ENCODE measurements at regions not wholly inside any gene's neighbourhood (a gene's known extent, or its start where the extent isn't known, plus 50 kb on each side); places are given as distances from the start of the nearest gene placed in this dataset.

DNA sequence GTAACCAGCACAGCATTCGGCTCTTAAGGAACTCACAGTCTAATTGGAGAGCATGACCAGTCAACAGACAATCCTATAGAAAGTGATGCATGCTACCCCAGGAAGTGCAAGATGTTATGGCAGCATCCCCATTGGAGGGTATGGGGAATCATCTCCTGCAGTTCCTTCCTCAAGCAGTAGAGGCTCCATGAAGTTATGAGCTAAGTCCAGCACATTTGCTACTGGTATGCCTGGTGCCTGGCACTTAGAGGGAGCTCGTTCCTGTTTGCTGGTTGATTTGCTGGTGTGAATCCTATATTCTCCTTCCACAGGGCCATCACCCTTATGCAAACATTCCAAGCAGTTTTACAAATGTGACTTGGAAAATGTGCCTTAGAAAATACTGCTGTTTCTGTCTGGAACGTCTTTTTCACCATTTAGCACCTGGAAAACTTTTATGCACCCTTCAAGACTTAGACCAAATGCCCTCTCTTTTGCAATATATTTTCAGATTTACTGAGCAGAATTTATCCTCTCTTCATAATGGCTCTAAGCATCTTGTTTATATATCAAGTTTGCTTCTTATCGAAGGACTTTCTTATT is 136.1 kb upstream of the WSCD2 start:
- H4K20me1 ChIP-seq (ENCODE audit: insufficient read depth, low read length): no peaks in the 10 kb centered on the region
- intact Hi-C loops (cut with micrococcal nuclease; ENCODE audit: unreplicated experiment): loop anchor here (5.0 to 10.0 kb wide), 2 partner anchors 192 to 519 kb away; no protein-coding TSS in a partner anchor
- no TSS peak for BruUV-seq (replicated peaks)
- ChIA-PET CTCF (ENCODE audit: unreplicated experiment) (interaction anchor here (0.6 kb wide), 1 partner anchor 323 kb away, joined by 3 read pairs; no protein-coding TSS in a partner anchor), POLR2A (interaction anchor here (1.1 kb wide), 1 partner anchor 189 kb away, joined by 4 read pairs; no protein-coding TSS in a partner anchor)
- H3K36me3 ChIP-seq (ENCODE audit: insufficient read depth, low read length): no peaks in the 10 kb centered on the region
- H3K4me2 ChIP-seq (ENCODE audit: low read length): no peak overlapping the region
- TF ChIP-seq, protein P1, sequence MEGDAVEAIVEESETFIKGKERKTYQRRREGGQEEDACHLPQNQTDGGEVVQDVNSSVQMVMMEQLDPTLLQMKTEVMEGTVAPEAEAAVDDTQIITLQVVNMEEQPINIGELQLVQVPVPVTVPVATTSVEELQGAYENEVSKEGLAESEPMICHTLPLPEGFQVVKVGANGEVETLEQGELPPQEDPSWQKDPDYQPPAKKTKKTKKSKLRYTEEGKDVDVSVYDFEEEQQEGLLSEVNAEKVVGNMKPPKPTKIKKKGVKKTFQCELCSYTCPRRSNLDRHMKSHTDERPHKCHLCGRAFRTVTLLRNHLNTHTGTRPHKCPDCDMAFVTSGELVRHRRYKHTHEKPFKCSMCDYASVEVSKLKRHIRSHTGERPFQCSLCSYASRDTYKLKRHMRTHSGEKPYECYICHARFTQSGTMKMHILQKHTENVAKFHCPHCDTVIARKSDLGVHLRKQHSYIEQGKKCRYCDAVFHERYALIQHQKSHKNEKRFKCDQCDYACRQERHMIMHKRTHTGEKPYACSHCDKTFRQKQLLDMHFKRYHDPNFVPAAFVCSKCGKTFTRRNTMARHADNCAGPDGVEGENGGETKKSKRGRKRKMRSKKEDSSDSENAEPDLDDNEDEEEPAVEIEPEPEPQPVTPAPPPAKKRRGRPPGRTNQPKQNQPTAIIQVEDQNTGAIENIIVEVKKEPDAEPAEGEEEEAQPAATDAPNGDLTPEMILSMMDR (conservative IDR thresholded peaks at IDR 0.05; ENCODE audit: low read length): peak; percentile 62
- TF ChIP-seq EZH2phosphoT487 (IDR thresholded peaks at IDR 0.05; ENCODE audit: borderline replicate concordance, low read depth, low read length): no peak
- H2AFZ ChIP-seq (ENCODE audit: low read length): no peak overlapping the region
- peak; percentile 40 for DNase-seq (ENCODE audit: low spot score)
- no peaks in the 10 kb centered on the region for H3K9me3 ChIP-seq (ENCODE audit: low read length)
- H3K4me1 ChIP-seq (ENCODE audit: insufficient read depth, low read length, poor library complexity, severe bottlenecking): no peaks in the 10 kb centered on the region
- H3K27ac ChIP-seq (ENCODE audit: low read depth, low read length, poor library complexity, severe bottlenecking): no peak overlapping the region
- H3K79me2 ChIP-seq (ENCODE audit: insufficient read depth, low read depth, low read length): no peaks in the 10 kb centered on the region
- H3K4me3 ChIP-seq (ENCODE audit: low read depth, low read length, poor library complexity, severe bottlenecking): no peak overlapping the region
- H3K9me2 ChIP-seq (ENCODE audit: insufficient read depth, low read length): no peaks in the 10 kb centered on the region

DNA sequence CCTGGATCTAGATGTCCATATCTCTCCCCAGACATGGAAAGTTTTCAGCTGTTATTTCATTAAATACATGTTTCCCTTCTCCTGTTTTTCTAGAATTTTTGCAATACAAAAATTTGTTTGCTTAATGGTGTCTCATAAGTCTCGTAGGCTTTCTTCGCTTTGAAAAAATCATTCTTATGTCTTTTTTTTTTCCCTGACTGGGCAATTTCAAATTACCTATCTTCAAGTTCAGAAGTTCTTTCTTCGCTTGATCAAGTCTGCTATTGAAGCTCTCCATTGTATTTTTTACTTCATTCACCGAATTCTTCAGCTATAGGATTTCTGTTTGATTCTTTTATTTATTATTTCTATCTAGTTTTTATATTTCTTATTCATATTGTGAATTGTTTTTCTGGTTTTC is 130.2 kb upstream of the WSCD2 start:
- CTCF ChIA-PET (ENCODE audit: unreplicated experiment): no interaction called here
- no TSS peak for BruUV-seq (replicated peaks)
- H3K79me2 ChIP-seq (ENCODE audit: insufficient read depth, low read depth, low read length): no peaks in the 10 kb centered on the region
- no peaks in the 10 kb centered on the region for H4K20me1 ChIP-seq (ENCODE audit: insufficient read depth, low read length)
- H3K4me1 ChIP-seq (ENCODE audit: insufficient read depth, low read length, poor library complexity, severe bottlenecking): no peaks in the 10 kb centered on the region
- no peaks in the 10 kb centered on the region for H3K9me2 ChIP-seq (ENCODE audit: insufficient read depth, low read length)
- no peak overlapping the region for H3K27ac ChIP-seq (ENCODE audit: low read depth, low read length, poor library complexity, severe bottlenecking)
- no peak for DNase-seq (ENCODE audit: low spot score)
- POLR2A ChIA-PET: interaction anchor here (0.6 to 0.7 kb wide), 3 partner anchors 9 to 179 kb away, joined by 3 to 4 read pairs (median 3); no protein-coding TSS in a partner anchor
- no peak overlapping the region for H2AFZ ChIP-seq (ENCODE audit: low read length)
- intact Hi-C loops (cut with micrococcal nuclease; ENCODE audit: unreplicated experiment): loop anchor here (10.0 kb wide), 1 partner anchor 186 kb away; no protein-coding TSS in a partner anchor
- no peak for TF ChIP-seq EZH2phosphoT487 (IDR thresholded peaks at IDR 0.05; ENCODE audit: borderline replicate concordance, low read depth, low read length)
- TF ChIP-seq, protein P1 (conservative IDR thresholded peaks at IDR 0.05; ENCODE audit: low read length): no peak
- H3K36me3 ChIP-seq (ENCODE audit: insufficient read depth, low read length): no peaks in the 10 kb centered on the region
- no peak overlapping the region for H3K4me3 ChIP-seq (ENCODE audit: low read depth, low read length, poor library complexity, severe bottlenecking)
- H3K4me2 ChIP-seq (ENCODE audit: low read length): no peak overlapping the region
- H3K9me3 ChIP-seq (ENCODE audit: low read length): no peaks in the 10 kb centered on the region

DNA sequence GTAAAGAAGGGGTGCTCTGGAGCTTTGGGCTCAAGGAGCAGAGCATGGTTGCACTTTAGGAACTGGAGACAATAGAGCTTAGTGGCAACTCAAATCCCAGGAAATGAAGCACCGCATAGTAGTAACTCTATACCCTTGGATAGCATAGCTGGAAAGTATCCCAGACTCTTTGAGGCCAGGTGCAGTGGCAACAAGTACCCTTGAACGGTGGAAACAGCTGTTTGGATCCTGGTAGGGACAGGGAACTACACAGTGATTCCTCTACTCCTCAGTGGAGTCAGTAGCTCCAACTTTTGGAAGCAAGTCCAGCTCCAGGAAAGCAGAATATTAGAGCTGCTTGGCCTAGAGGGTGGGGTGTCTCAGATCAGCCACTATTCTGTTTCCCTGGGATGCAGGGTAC is 129.0 kb upstream of the WSCD2 start:
- H3K79me2 ChIP-seq (ENCODE audit: insufficient read depth, low read depth, low read length): no peaks in the 10 kb centered on the region
- H3K4me3 ChIP-seq (ENCODE audit: low read depth, low read length, poor library complexity, severe bottlenecking): no peak overlapping the region
- CTCF ChIA-PET (ENCODE audit: unreplicated experiment): no interaction called here
- H2AFZ ChIP-seq (ENCODE audit: low read length): no peak overlapping the region
- intact Hi-C loops (cut with micrococcal nuclease; ENCODE audit: unreplicated experiment): loop anchor here (10.0 kb wide), 1 partner anchor 465 kb away; no protein-coding TSS in a partner anchor
- BruUV-seq (replicated peaks): no TSS peak
- no peaks in the 10 kb centered on the region for H3K9me2 ChIP-seq (ENCODE audit: insufficient read depth, low read length)
- H3K9me3 ChIP-seq (ENCODE audit: low read length): no peaks in the 10 kb centered on the region
- DNase-seq (ENCODE audit: low spot score): no peak
- H3K27ac ChIP-seq (ENCODE audit: low read depth, low read length, poor library complexity, severe bottlenecking): no peak overlapping the region
- no peaks in the 10 kb centered on the region for H4K20me1 ChIP-seq (ENCODE audit: insufficient read depth, low read length)
- POLR2A ChIA-PET: interaction anchor here (0.5 kb wide), 1 partner anchor 342 kb away, joined by 8 read pairs; no protein-coding TSS in a partner anchor
- no peaks in the 10 kb centered on the region for H3K36me3 ChIP-seq (ENCODE audit: insufficient read depth, low read length)
- TF ChIP-seq, protein P1 (conservative IDR thresholded peaks at IDR 0.05; ENCODE audit: low read length): no peak
- no peak for TF ChIP-seq EZH2phosphoT487 (IDR thresholded peaks at IDR 0.05; ENCODE audit: borderline replicate concordance, low read depth, low read length)
- H3K4me1 ChIP-seq (ENCODE audit: insufficient read depth, low read length, poor library complexity, severe bottlenecking): no peaks in the 10 kb centered on the region
- no peak overlapping the region for H3K4me2 ChIP-seq (ENCODE audit: low read length)
